PC-3 (cell line): ENCODE measurements at regions not wholly inside any gene's neighbourhood (a gene's known extent, or its start where the extent isn't known, plus 50 kb on each side); places are given as distances from the start of the nearest gene placed in this dataset.
"Not testable (repeated sequence)": the region's sequence is repeated elsewhere in the genome, so short reads cannot be mapped to it uniquely, and the experiment has no call there.

Experiments used
- CTCF ChIP-seq: fragments of 300-600 bp; sonication (generic); conservative IDR thresholded peaks from 2 replicates; pipeline ENCODE4 v1.5.1; 2017; ENCODE audit warnings: antibody characterized with exemption, low read depth, mild to moderate bottlenecking, low read length
- EZH2 ChIP-seq: fragments of 300-600 bp; sonication (generic); IDR thresholded peaks from one replicate; pipeline ENCODE4 v1.6.1; 2017; ENCODE audit warnings: antibody characterized with exemption, mild to moderate bottlenecking, low read length; ENCODE audit not compliant: unreplicated experiment
- EZH2phosphoT487 ChIP-seq: fragments of 300-600 bp; sonication (generic); IDR thresholded peaks from 2 replicates; pipeline ENCODE4 v1.6.1; 2018; ENCODE audit warnings: mild to moderate bottlenecking, antibody characterized with exemption, low read length, borderline replicate concordance

DNA sequence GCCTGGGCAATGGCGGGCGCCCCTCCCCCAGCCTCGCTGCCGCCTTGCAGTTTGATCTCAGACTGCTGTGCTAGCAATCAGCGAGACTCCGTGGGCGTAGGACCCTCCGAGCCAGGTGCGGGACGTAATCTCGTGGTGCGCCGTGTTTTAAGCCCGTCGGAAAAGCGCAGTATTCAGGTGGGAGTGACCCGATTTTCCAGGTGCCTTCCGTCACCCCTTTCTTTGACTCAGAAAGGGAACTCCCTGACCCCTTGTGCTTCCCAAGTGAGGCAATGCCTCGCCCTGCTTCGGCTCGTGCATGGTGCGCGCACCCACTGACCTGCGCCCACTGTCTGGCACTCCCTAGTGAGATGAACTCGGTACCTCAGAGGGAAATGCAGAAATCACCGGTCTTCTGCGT lies 815.9 kb upstream of the ARRDC3 start:
- TF ChIP-seq CTCF, EZH2phosphoT487, EZH2: not testable (repeated sequence)
